GM06990 (cell line): ENCODE measurements at regions not wholly inside any gene's neighbourhood (a gene's known extent, or its start where the extent isn't known, plus 50 kb on each side); places are given as distances from the start of the nearest gene placed in this dataset.

ENCODE experiments used
- DNase-seq: peaks from one replicate; pipeline ENCODE4 v3.0.0-alpha.2; 2011; ENCODE audit not compliant: insufficient read length; ENCODE audit errors: extremely low read depth
- H3K27me3 ChIP-seq: replicated peaks from 2 replicates; pipeline ENCODE4 v1.6.0; 2011; ENCODE audit warnings: low read length; ENCODE audit not compliant: control insufficient read depth, insufficient read depth
- H3K36me3 ChIP-seq: 2 replicates; pipeline ENCODE4 v1.5.1; 2011; ENCODE audit warnings: low read length; ENCODE audit not compliant: control insufficient read depth, insufficient read depth
- H3K4me3 ChIP-seq: replicated peaks from 2 replicates; pipeline ENCODE4 v1.5.1; 2011; ENCODE audit warnings: low read depth, mild to moderate bottlenecking, control low read depth, low read length
- TF ChIP-seq, protein P1 (sequence below): IDR thresholded peaks from 2 replicates; pipeline ENCODE4 v1.5.1; 2011; ENCODE audit warnings: low read length, control low read depth, mild to moderate bottlenecking, inconsistent platforms; ENCODE audit not compliant: insufficient read depth, poor library complexity, severe bottlenecking

DNA sequence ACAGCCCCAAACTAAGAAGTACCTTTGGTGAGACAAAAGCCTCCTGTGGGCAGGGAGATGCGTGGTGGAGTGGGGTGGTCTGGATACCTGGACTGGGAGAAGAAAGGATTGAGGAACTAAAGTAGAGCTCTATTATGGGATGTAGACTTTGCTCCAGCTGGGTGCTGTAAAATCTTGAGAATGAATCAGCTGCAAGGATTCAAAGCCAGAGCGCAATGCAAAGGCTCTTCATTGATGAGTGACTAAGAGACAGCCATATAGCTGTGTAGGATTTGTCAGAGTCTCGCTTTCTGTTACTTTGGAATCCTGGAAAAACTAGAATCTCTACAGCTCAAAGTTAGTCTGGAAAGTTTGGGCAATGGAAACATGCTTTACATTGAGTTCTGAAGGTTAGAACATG lies 159.9 kb downstream of the TAF11L14 start:
- no peak for DNase-seq
- TF ChIP-seq, protein P1, sequence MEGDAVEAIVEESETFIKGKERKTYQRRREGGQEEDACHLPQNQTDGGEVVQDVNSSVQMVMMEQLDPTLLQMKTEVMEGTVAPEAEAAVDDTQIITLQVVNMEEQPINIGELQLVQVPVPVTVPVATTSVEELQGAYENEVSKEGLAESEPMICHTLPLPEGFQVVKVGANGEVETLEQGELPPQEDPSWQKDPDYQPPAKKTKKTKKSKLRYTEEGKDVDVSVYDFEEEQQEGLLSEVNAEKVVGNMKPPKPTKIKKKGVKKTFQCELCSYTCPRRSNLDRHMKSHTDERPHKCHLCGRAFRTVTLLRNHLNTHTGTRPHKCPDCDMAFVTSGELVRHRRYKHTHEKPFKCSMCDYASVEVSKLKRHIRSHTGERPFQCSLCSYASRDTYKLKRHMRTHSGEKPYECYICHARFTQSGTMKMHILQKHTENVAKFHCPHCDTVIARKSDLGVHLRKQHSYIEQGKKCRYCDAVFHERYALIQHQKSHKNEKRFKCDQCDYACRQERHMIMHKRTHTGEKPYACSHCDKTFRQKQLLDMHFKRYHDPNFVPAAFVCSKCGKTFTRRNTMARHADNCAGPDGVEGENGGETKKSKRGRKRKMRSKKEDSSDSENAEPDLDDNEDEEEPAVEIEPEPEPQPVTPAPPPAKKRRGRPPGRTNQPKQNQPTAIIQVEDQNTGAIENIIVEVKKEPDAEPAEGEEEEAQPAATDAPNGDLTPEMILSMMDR: no peak
- H3K36me3 ChIP-seq: no peaks in the 10 kb centered on the region
- H3K4me3 ChIP-seq: no peak overlapping the region
- H3K27me3 ChIP-seq: no peaks in the 10 kb centered on the region

DNA sequence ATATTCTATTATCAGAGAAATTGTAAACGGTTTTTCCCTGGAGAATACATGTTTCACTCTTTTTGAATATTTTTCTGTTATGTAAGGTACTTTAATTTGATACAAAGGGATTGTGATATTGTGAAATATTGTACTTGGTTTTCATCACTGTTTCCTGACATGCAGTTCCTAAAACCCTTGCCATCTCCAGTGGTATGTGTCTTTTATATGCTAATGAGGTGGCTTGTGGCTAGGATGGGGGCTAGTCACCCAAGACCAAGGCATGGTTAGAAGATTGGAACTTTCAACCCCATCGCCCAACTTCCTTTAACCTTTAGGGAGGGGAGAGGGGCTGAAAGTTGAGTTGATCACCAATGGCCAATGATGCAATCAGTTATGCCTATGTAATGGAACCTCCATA lies 160.6 kb downstream of the TAF11L14 start:
- Histone ChIP-seq H3K4me3 (no peak overlapping the region), H3K36me3 (no peaks in the 10 kb centered on the region), H3K27me3 (no peaks in the 10 kb centered on the region)
- TF ChIP-seq, protein P1: no peak
- DNase-seq: no peak

DNA sequence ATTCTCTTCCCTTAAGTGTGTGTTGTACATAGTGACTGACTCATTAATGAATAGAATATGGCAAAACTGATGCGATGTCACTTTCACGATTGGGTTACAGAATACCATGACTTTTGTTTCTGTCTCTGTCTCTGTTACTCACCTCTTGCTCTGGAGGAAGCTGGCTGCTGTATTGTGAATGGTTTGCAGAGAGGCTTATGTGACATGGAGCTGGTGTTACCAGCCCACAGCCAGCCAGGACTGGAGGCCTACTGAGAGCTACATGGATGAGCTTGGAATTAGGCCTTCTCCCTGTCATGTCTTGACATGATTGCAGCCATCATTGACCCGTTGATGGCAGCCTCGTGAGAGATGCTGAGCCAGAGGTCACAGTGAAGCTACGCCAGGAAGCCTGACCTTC lies 161.9 kb downstream of the TAF11L14 start:
- TF ChIP-seq, protein P1: no peak
- H3K27me3 ChIP-seq: no peaks in the 10 kb centered on the region
- H3K36me3 ChIP-seq: no peaks in the 10 kb centered on the region
- no peak for DNase-seq
- no peak overlapping the region for H3K4me3 ChIP-seq

DNA sequence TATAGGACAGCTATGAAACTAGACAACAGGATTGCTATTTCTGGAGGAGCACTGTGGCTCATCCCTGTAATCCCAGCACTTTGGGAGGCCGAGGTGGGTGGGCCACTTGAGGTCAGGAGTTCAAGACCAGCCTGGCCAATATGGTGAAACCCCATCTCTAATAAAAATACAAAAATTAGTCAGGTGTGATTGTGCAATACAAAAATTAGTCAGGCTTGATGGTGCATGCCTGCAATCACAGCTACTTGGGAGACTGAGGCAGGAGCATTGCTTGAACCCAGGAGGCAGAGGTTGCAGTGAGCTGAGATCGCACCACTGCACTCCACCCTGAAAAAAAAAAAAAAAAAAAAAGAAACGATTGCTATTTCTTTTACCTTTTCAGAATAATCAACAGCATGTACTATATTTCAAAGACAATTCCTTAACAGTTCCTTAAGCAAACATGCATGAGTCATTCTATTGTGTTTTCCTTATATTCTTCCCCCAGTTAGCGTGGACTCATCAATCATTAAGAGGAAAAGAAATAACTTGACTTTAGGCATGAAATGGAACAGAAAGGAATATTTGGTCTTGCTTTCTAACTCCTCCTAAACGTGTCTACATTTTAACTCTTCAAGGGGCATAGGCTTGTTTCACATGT lies 162.6 kb downstream of the TAF11L14 start:
- DNase-seq: no peak
- TF ChIP-seq, protein P1: no peak
- Histone ChIP-seq H3K36me3 (no peaks in the 10 kb centered on the region), H3K27me3 (no peaks in the 10 kb centered on the region), H3K4me3 (no peak overlapping the region)

DNA sequence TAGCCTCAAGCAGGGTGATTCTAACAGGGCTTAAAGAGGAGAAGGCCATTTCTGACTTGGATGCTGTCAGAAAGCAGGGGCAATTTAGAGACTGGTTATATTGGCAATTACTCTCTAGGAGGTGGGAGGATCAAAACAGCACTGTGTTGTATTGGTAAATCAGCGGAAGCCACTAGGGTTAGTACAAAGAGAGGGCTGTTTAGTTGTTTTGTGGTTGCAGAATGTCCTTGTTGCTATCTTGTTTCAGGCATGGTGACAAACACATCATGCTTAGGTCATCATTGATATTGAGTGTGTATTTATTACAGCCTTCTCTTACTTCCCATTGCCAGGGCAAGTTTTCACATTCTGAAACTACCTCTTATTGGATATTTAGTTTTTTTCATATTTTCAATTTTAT lies 165.3 kb downstream of the TAF11L14 start:
- Histone ChIP-seq H3K36me3 (no peaks in the 10 kb centered on the region), H3K4me3 (no peak overlapping the region), H3K27me3 (no peaks in the 10 kb centered on the region)
- TF ChIP-seq, protein P1: no peak
- no peak for DNase-seq

DNA sequence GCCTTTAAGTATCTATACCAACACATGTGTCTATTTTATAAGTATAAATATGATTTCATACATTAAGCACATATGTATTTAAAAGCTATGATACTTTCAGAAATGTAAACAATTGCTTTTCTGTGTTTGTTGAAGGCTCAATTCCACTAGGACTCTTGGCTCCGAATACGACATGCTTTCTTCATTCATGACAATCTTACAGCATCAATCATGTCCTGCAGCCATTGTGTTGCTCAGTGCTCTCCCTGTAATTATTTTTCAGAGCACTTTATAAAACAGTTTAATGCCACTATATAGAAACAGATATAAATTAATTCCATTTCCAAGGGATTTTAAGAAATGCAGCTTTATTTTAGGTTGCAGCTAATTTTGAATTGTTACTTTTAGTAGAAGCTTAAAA lies 167.3 kb downstream of the TAF11L14 start:
- Histone ChIP-seq H3K4me3 (no peak overlapping the region), H3K36me3 (no peaks in the 10 kb centered on the region), H3K27me3 (no peaks in the 10 kb centered on the region)
- no peak for DNase-seq
- TF ChIP-seq, protein P1: no peak
